DMS153 (cell line): ENCODE measurements at regions not wholly inside any gene's neighbourhood (a gene's known extent, or its start where the extent isn't known, plus 50 kb on each side); places are given as distances from the start of the nearest gene placed in this dataset.
"Not testable (repeated sequence)": the region's sequence is repeated elsewhere in the genome, so short reads cannot be mapped to it uniquely, and the experiment has no call there.

Experiments
- DNase-seq: peaks from one replicate; lab custom pipeline; 2025; lab: John Stamatoyannopoulos, UW

GRCh38 chr3:137438561-137438960 lies 325.6 kb upstream of the SOX14 start:
- no peak for DNase-seq

- no peak for DNase-seq
These were observed 303.2 kb upstream of the SOX14 start for GRCh38 chr3:137460944-137461343.

GRCh38 chr3:137463131-137463530 lies 301.0 kb upstream of the SOX14 start:
- no peak for DNase-seq

- DNase-seq = no peak
These were observed 299.8 kb upstream of the SOX14 start for GRCh38 chr3:137464341-137464740.

GRCh38 chr3:137468446-137468845 lies 295.7 kb upstream of the SOX14 start:
- DNase-seq = no peak

- no peak for DNase-seq
These were observed 294.9 kb upstream of the SOX14 start for GRCh38 chr3:137469263-137469662.

GRCh38 chr3:137471130-137471529 lies 293.0 kb upstream of the SOX14 start:
- DNase-seq = no peak

- DNase-seq = no peak
These were observed 292.4 kb upstream of the SOX14 start for GRCh38 chr3:137471558-137472204.

GRCh38 chr3:137477614-137478013 lies 286.5 kb upstream of the SOX14 start:
- no peak for DNase-seq

GRCh38 chr3:137509354-137510045 lies 254.6 kb upstream of the SOX14 start:
- no peak for DNase-seq

- DNase-seq = no peak
These were observed 252.5 kb upstream of the SOX14 start for GRCh38 chr3:137511655-137512054.

GRCh38 chr3:137514853-137515252 lies 249.3 kb upstream of the SOX14 start:
- DNase-seq = no peak

- DNase-seq = no peak
These were observed 244.5 kb upstream of the SOX14 start for GRCh38 chr3:137519602-137520001.

GRCh38 chr3:137524751-137525150 lies 239.4 kb upstream of the SOX14 start:
- DNase-seq = no peak

- no peak for DNase-seq
These were observed 238.6 kb upstream of the SOX14 start for GRCh38 chr3:137525471-137525870.

- DNase-seq = no peak
These were observed 222.1 kb upstream of the SOX14 start for GRCh38 chr3:137542049-137542448.

GRCh38 chr3:137554242-137554641 lies 209.9 kb upstream of the SOX14 start:
- no peak for DNase-seq

- DNase-seq = no peak
These were observed 195.2 kb upstream of the SOX14 start for GRCh38 chr3:137568880-137569279.

GRCh38 chr3:137572931-137573330 lies 191.2 kb upstream of the SOX14 start:
- DNase-seq = no peak

GRCh38 chr3:137582484-137582883 lies 181.6 kb upstream of the SOX14 start:
- DNase-seq = no peak

GRCh38 chr3:137583256-137583655 lies 180.9 kb upstream of the SOX14 start:
- DNase-seq = no peak

GRCh38 chr3:137588871-137589270 lies 175.2 kb upstream of the SOX14 start:
- no peak for DNase-seq

GRCh38 chr3:137595415-137595814 lies 168.7 kb upstream of the SOX14 start:
- DNase-seq = not testable (repeated sequence)

- no peak for DNase-seq
These were observed 153.4 kb upstream of the SOX14 start for GRCh38 chr3:137610723-137611122.
